Karpas-422 (cell line): ENCODE measurements at regions not wholly inside any gene's neighbourhood (a gene's known extent, or its start where the extent isn't known, plus 50 kb on each side); places are given as distances from the start of the nearest gene placed in this dataset.

ENCODE experiments used
- DNase-seq: peaks from one replicate; pipeline ENCODE4 v3.0.0-alpha.2; 2015
- H2AFZ ChIP-seq: fragments of 200-600 bp; sonication (generic); 2 replicates; pipeline ENCODE4 v1.6.1; 2014; ENCODE audit warnings: antibody characterized with exemption, low read length, mixed read lengths
- H3K27ac ChIP-seq: fragments of 200-600 bp; sonication (generic); 2 replicates; pipeline ENCODE4 v1.5.1; 2014; ENCODE audit warnings: mild to moderate bottlenecking, low read length, moderate library complexity
- H3K27me3 ChIP-seq: fragments of 200-600 bp; sonication (generic); 2 replicates; pipeline ENCODE4 v1.6.1; 2014; ENCODE audit warnings: low read length, mixed read lengths
- H3K36me3 ChIP-seq: fragments of 200-600 bp; sonication (generic); 2 replicates; pipeline ENCODE4 v1.6.1; 2014; ENCODE audit warnings: low read length, mixed read lengths; ENCODE audit not compliant: insufficient read depth
- H3K4me1 ChIP-seq: fragments of 200-600 bp; sonication (generic); 2 replicates; pipeline ENCODE4 v1.6.1; 2014; ENCODE audit warnings: mild to moderate bottlenecking, low read length, mixed read lengths
- H3K4me2 ChIP-seq: fragments of 200-600 bp; sonication (generic); 2 replicates; pipeline ENCODE4 v1.6.1; 2014; ENCODE audit warnings: low read length, low read depth, mild to moderate bottlenecking; ENCODE audit not compliant: poor library complexity, severe bottlenecking
- H3K4me3 ChIP-seq: fragments of 200-600 bp; sonication (generic); 2 replicates; pipeline ENCODE4 v1.5.1; 2014; ENCODE audit warnings: mild to moderate bottlenecking, antibody characterized with exemption, low read length, mixed read lengths
- H3K79me2 ChIP-seq: fragments of 200-600 bp; sonication (generic); 2 replicates; pipeline ENCODE4 v1.6.1; 2014; ENCODE audit warnings: mild to moderate bottlenecking, low read length, mixed read lengths
- H3K9ac ChIP-seq: fragments of 200-600 bp; sonication (generic); 2 replicates; pipeline ENCODE4 v1.6.0; 2014; ENCODE audit warnings: low read length
- H3K9me2 ChIP-seq: fragments of 200-600 bp; sonication (generic), shearing (Covaris generic); replicated peaks from 2 replicates; pipeline ENCODE4 v1.6.0; 2014; ENCODE audit warnings: mild to moderate bottlenecking, low read length, moderate library complexity; ENCODE audit not compliant: insufficient read depth
- H3K9me3 ChIP-seq: fragments of 300-700, 200-600 bp; sonication (generic); 2 replicates; pipeline ENCODE4 v1.6.1; 2014; ENCODE audit warnings: low read length, mixed read lengths
- H4K20me1 ChIP-seq: fragments of 200-600 bp; sonication (generic); 2 replicates; pipeline ENCODE4 v1.6.1; 2014; ENCODE audit warnings: mild to moderate bottlenecking, antibody characterized with exemption, low read length, low read depth; ENCODE audit not compliant: insufficient read depth

DNA sequence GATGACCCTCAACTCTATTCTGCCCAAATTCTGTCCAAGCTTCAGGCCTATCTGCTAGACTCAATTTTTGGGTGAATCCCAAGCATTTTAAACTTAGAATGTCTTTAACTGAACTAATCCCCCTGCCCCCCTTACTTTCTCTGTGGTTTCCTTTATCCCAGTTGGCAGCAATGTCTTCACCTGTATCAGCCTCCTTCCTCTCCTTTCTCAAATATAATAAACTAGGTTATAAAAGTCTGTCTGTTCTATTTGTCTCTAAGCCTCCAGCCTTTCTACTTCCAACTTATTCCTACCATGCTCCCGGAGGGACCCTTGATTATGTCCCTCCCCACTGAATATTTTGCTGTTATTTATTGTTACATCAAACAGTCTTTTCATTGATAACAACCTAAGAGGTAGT, 375.5 kb upstream of the TRIB2 start:
- no peaks in the 10 kb centered on the region for H3K79me2 ChIP-seq
- no peak overlapping the region for H3K9ac ChIP-seq

GRCh38 chr2:12341920-12342319, 374.8 kb upstream of the TRIB2 start:
- Histone ChIP-seq H3K9ac (no peak overlapping the region), H3K79me2 (no peaks in the 10 kb centered on the region), H3K9me3 (no peaks in the 10 kb centered on the region), H3K27me3 (no peaks in the 10 kb centered on the region), H3K36me3 (no peaks in the 10 kb centered on the region), H3K9me2 (no peaks in the 10 kb centered on the region), H3K4me3 (no peak overlapping the region), H3K27ac (no peak overlapping the region), H3K4me1 (no peaks in the 10 kb centered on the region), H4K20me1 (no peaks in the 10 kb centered on the region), H3K4me2 (no peak overlapping the region), H2AFZ (no peak overlapping the region)
- DNase-seq, result no peak

More for the DNA sequence above, 375.5 kb upstream of the TRIB2 start:
- Histone ChIP-seq H3K4me2 (no peak overlapping the region), H3K4me1 (no peaks in the 10 kb centered on the region), H3K27me3 (no peaks in the 10 kb centered on the region), H3K27ac (no peak overlapping the region), H2AFZ (no peak overlapping the region), H4K20me1 (no peaks in the 10 kb centered on the region), H3K9me3 (no peaks in the 10 kb centered on the region), H3K4me3 (no peak overlapping the region), H3K36me3 (no peaks in the 10 kb centered on the region), H3K9me2 (no peaks in the 10 kb centered on the region)
- no peak for DNase-seq

DNA sequence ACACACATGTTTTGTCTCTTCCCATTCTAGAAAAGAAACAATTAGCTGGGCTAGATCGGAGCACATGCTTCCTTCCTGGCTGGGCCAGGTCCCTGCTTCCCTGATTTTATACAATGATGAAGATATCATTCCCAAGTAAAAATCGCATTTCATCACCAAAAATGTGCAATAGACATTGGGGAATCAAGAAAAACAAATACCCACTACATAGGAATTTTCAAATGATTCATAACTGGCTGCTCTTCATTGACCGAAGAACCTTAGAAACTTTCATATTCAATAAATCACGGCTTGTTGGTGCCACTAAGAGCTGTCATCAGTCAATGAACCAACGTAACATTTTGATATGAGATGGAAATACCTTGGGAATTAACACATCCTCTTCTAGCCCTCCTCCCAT, 373.6 kb upstream of the TRIB2 start:
- no peak overlapping the region for H3K4me2 ChIP-seq
- no peak overlapping the region for H3K9ac ChIP-seq
- H3K4me1 ChIP-seq, result no peaks in the 10 kb centered on the region
- H3K79me2 ChIP-seq, result no peaks in the 10 kb centered on the region
- no peaks in the 10 kb centered on the region for H3K9me3 ChIP-seq
- H3K36me3 ChIP-seq, result no peaks in the 10 kb centered on the region
- H4K20me1 ChIP-seq, result no peaks in the 10 kb centered on the region
- no peak overlapping the region for H3K27ac ChIP-seq
- H3K27me3 ChIP-seq, result no peaks in the 10 kb centered on the region
- H2AFZ ChIP-seq, result no peak overlapping the region
- H3K9me2 ChIP-seq, result no peaks in the 10 kb centered on the region
- H3K4me3 ChIP-seq, result no peak overlapping the region
- DNase-seq, result no peak

DNA sequence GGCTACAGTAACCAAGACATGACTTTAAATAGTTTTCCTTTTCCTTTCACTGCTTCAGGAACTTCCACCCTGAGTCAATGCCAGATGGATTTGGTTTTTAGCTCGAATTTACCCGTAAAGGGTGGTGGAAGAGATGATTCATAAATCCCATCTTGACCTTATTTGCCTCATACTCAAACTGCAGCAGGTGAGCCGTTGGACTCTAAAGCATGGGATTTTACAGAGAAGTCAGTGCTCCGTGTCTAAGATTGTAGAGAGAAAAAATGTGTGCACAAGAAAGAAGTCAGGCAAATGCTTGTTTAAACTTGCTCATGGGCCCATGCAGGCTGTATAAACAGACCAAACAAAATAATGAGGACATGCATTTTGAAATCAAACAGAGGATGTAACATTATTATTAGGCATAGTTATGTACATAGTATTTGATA, 369.7 kb upstream of the TRIB2 start:
- no peak overlapping the region for H3K9ac ChIP-seq
- H4K20me1 ChIP-seq, result no peaks in the 10 kb centered on the region
- H3K36me3 ChIP-seq, result no peaks in the 10 kb centered on the region
- H3K4me3 ChIP-seq, result no peak overlapping the region
- H2AFZ ChIP-seq, result no peak overlapping the region
- H3K27ac ChIP-seq, result no peak overlapping the region
- H3K27me3 ChIP-seq, result no peaks in the 10 kb centered on the region
- H3K9me3 ChIP-seq, result no peaks in the 10 kb centered on the region
- no peaks in the 10 kb centered on the region for H3K4me1 ChIP-seq
- no peaks in the 10 kb centered on the region for H3K9me2 ChIP-seq
- DNase-seq, result no peak
- no peak overlapping the region for H3K4me2 ChIP-seq
- no peaks in the 10 kb centered on the region for H3K79me2 ChIP-seq

- Histone ChIP-seq H4K20me1 (no peaks in the 10 kb centered on the region), H3K36me3 (no peaks in the 10 kb centered on the region), H3K4me3 (no peak overlapping the region), H3K27me3 (no peaks in the 10 kb centered on the region), H3K9ac (no peak overlapping the region), H3K4me1 (no peaks in the 10 kb centered on the region), H3K4me2 (no peak overlapping the region), H3K27ac (no peak overlapping the region), H3K9me2 (no peaks in the 10 kb centered on the region), H2AFZ (no peak overlapping the region), H3K9me3 (no peaks in the 10 kb centered on the region), H3K79me2 (no peaks in the 10 kb centered on the region)
- no peak for DNase-seq
Measured at GRCh38 chr2:12348216-12348615, 368.5 kb upstream of the TRIB2 start.

- no peaks in the 10 kb centered on the region for H3K27me3 ChIP-seq
- H2AFZ ChIP-seq, result no peak overlapping the region
- DNase-seq, result no peak
- no peak overlapping the region for H3K4me2 ChIP-seq
- no peak overlapping the region for H3K4me3 ChIP-seq
- no peaks in the 10 kb centered on the region for H3K79me2 ChIP-seq
- no peaks in the 10 kb centered on the region for H4K20me1 ChIP-seq
- no peaks in the 10 kb centered on the region for H3K9me2 ChIP-seq
- no peaks in the 10 kb centered on the region for H3K4me1 ChIP-seq
- no peaks in the 10 kb centered on the region for H3K36me3 ChIP-seq
- H3K27ac ChIP-seq, result no peak overlapping the region
- H3K9ac ChIP-seq, result no peak overlapping the region
- H3K9me3 ChIP-seq, result no peaks in the 10 kb centered on the region
Measured at GRCh38 chr2:12350821-12351220, 365.9 kb upstream of the TRIB2 start.

DNA sequence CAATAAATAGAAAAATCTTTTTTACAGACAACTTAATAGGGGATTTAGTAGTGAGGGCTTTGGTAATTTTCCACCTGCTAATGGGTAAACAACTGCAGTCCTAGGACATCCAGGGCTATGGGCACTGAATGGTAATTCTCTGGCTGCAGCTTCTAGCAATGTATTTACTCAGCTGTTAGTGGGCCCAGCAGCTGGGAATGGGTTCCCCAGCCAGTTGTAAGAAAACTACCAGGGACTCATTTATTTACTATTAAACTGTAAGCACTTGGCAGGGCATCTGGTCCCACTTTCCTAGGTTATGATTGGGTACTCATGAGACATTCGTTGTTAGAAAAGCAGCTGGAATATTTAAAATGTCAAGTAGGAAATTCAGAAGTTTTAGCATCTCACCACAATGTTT, 363.8 kb upstream of the TRIB2 start:
- no peak overlapping the region for H3K4me3 ChIP-seq
- H3K9ac ChIP-seq, result no peak overlapping the region
- H3K79me2 ChIP-seq, result no peaks in the 10 kb centered on the region
- H3K27me3 ChIP-seq, result no peaks in the 10 kb centered on the region
- no peaks in the 10 kb centered on the region for H3K9me2 ChIP-seq
- no peaks in the 10 kb centered on the region for H3K36me3 ChIP-seq
- H2AFZ ChIP-seq, result no peak overlapping the region
- H3K27ac ChIP-seq, result no peak overlapping the region
- no peaks in the 10 kb centered on the region for H3K4me1 ChIP-seq
- H3K4me2 ChIP-seq, result no peak overlapping the region
- H4K20me1 ChIP-seq, result no peaks in the 10 kb centered on the region
- H3K9me3 ChIP-seq, result no peaks in the 10 kb centered on the region
- DNase-seq, result no peak

DNA sequence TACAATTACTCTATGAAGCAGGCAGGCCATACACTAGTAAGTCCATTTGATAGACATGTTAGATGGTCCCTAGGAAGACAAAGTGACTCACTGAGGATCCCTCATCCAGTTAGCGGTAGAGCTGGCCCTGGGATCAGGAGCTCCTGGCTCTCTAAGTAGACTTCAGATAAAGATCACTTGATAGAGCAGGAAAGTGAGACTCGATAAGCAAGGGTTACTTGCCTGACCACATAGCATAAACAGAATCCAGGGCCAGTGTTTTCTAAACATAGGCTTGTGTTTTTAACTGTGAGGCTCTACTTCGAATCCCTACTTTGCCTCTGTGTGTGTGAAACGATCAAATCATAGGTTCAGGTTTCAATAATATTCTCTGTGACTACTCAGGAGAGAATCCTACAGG, 355.2 kb upstream of the TRIB2 start:
- no peaks in the 10 kb centered on the region for H4K20me1 ChIP-seq
- no peak overlapping the region for H3K9ac ChIP-seq
- no peak overlapping the region for H3K4me2 ChIP-seq
- no peaks in the 10 kb centered on the region for H3K9me2 ChIP-seq
- no peak for DNase-seq
- no peaks in the 10 kb centered on the region for H3K4me1 ChIP-seq
- no peak overlapping the region for H3K4me3 ChIP-seq
- no peaks in the 10 kb centered on the region for H3K27me3 ChIP-seq
- no peaks in the 10 kb centered on the region for H3K36me3 ChIP-seq
- no peak overlapping the region for H3K27ac ChIP-seq
- no peaks in the 10 kb centered on the region for H3K9me3 ChIP-seq
- no peak overlapping the region for H2AFZ ChIP-seq
- H3K79me2 ChIP-seq, result no peaks in the 10 kb centered on the region

- H3K36me3 ChIP-seq, result no peaks in the 10 kb centered on the region
- no peaks in the 10 kb centered on the region for H3K4me1 ChIP-seq
- H3K4me2 ChIP-seq, result no peak overlapping the region
- no peak overlapping the region for H3K27ac ChIP-seq
- H4K20me1 ChIP-seq, result no peaks in the 10 kb centered on the region
- no peak overlapping the region for H3K9ac ChIP-seq
- H3K79me2 ChIP-seq, result no peaks in the 10 kb centered on the region
- H3K27me3 ChIP-seq, result no peaks in the 10 kb centered on the region
- no peak overlapping the region for H3K4me3 ChIP-seq
- DNase-seq, result no peak
- no peaks in the 10 kb centered on the region for H3K9me3 ChIP-seq
- no peak overlapping the region for H2AFZ ChIP-seq
- H3K9me2 ChIP-seq, result no peaks in the 10 kb centered on the region
Measured at GRCh38 chr2:12363138-12363537, 353.6 kb upstream of the TRIB2 start.
